ENCODE measurements at regions not wholly inside any gene's neighbourhood (a gene's known extent, or its start where the extent isn't known, plus 50 kb on each side); places are given as distances from the start of the nearest gene placed in this dataset.

GRCh38 chr16:11428623-11428953, 83.3 kb downstream of the RMI2 start:
- no peak overlapping the region for H3K27ac ChIP-seq (ENCODE audit: low read depth in 1 of 2, low read length in 2 of 2)
- H3K27me3 ChIP-seq (ENCODE audit: control insufficient read depth in 4 of 4, insufficient read depth in 4 of 4, low read length in 3 of 4), result no peaks in the 10 kb centered on the region
- H3K9me3 ChIP-seq (ENCODE audit: control insufficient read depth in 4 of 4, low read length in 3 of 4), result peaks cover 0 to 9% (median 3%) of the 10 kb centered on the region in 4 donors
- H3K9ac ChIP-seq (ENCODE audit: low read depth in 1 of 2, low read length in 2 of 2), result no peak overlapping the region
- no peak overlapping the region for H3K4me3 ChIP-seq (ENCODE audit: low read depth in 1 of 3, low read length in 3 of 3)
- no peaks in the 10 kb centered on the region for H3K4me1 ChIP-seq (ENCODE audit: control insufficient read depth in 4 of 4, insufficient read depth in 4 of 4, low read length in 3 of 4)
- no peak for TF ChIP-seq SP1 (IDR thresholded peaks at IDR 0.05)
- TF ChIP-seq, protein P1, sequence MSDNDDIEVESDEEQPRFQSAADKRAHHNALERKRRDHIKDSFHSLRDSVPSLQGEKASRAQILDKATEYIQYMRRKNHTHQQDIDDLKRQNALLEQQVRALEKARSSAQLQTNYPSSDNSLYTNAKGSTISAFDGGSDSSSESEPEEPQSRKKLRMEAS (IDR thresholded peaks at IDR 0.05), result no peak
- TF ChIP-seq, protein P2, sequence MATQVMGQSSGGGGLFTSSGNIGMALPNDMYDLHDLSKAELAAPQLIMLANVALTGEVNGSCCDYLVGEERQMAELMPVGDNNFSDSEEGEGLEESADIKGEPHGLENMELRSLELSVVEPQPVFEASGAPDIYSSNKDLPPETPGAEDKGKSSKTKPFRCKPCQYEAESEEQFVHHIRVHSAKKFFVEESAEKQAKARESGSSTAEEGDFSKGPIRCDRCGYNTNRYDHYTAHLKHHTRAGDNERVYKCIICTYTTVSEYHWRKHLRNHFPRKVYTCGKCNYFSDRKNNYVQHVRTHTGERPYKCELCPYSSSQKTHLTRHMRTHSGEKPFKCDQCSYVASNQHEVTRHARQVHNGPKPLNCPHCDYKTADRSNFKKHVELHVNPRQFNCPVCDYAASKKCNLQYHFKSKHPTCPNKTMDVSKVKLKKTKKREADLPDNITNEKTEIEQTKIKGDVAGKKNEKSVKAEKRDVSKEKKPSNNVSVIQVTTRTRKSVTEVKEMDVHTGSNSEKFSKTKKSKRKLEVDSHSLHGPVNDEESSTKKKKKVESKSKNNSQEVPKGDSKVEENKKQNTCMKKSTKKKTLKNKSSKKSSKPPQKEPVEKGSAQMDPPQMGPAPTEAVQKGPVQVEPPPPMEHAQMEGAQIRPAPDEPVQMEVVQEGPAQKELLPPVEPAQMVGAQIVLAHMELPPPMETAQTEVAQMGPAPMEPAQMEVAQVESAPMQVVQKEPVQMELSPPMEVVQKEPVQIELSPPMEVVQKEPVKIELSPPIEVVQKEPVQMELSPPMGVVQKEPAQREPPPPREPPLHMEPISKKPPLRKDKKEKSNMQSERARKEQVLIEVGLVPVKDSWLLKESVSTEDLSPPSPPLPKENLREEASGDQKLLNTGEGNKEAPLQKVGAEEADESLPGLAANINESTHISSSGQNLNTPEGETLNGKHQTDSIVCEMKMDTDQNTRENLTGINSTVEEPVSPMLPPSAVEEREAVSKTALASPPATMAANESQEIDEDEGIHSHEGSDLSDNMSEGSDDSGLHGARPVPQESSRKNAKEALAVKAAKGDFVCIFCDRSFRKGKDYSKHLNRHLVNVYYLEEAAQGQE (IDR thresholded peaks at IDR 0.05), result no peak
- no peak for TF ChIP-seq HNF4G (IDR thresholded peaks at IDR 0.05)
- DNase-seq (ENCODE audit: low spot score), result no peak
- H3K36me3 ChIP-seq (ENCODE audit: control insufficient read depth in 4 of 4, insufficient read depth in 3 of 4, low read depth in 1 of 4, low read length in 3 of 4), result no peaks in the 10 kb centered on the region
- 76% methylated on average over 4 of the region's 4 CpGs for WGBS

- Histone ChIP-seq H3K9ac (ENCODE audit: low read depth in 1 of 2, low read length in 2 of 2) (no peak overlapping the region), H3K27ac (ENCODE audit: low read depth in 1 of 2, low read length in 2 of 2) (no peak overlapping the region), H3K27me3 (ENCODE audit: control insufficient read depth in 4 of 4, insufficient read depth in 4 of 4, low read length in 3 of 4) (no peaks in the 10 kb centered on the region), H3K36me3 (ENCODE audit: control insufficient read depth in 4 of 4, insufficient read depth in 3 of 4, low read depth in 1 of 4, low read length in 3 of 4) (no peaks in the 10 kb centered on the region), H3K4me1 (ENCODE audit: control insufficient read depth in 4 of 4, insufficient read depth in 4 of 4, low read length in 3 of 4) (no peaks in the 10 kb centered on the region), H3K4me3 (ENCODE audit: low read depth in 1 of 3, low read length in 3 of 3) (no peak overlapping the region), H3K9me3 (ENCODE audit: control insufficient read depth in 4 of 4, low read length in 3 of 4) (peaks cover 0 to 9% (median 3%) of the 10 kb centered on the region in 4 donors)
- no peak for DNase-seq (ENCODE audit: low spot score)
- TF ChIP-seq HNF4A (conservative IDR thresholded peaks at IDR 0.05) (no peak), EGR1 (IDR thresholded peaks at IDR 0.05; ENCODE audit: low read depth in 2 of 2) (no peak), FOXA2 (IDR thresholded peaks at IDR 0.05) (no peak)
- TF ChIP-seq, protein P2 (IDR thresholded peaks at IDR 0.05), result no peak
- WGBS, result 75% methylated on average over 6 of the region's 6 CpGs
Observed at GRCh38 chr16:11429123-11429522, 83.9 kb downstream of the RMI2 start.

GRCh38 chr16:11429823-11430222, 84.6 kb downstream of the RMI2 start:
- DNase-seq (ENCODE audit: low spot score), result no peak
- Histone ChIP-seq H3K9me3 (ENCODE audit: control insufficient read depth in 4 of 4, low read length in 3 of 4) (peaks cover 0 to 9% (median 3%) of the 10 kb centered on the region in 4 donors), H3K9ac (ENCODE audit: low read depth in 1 of 2, low read length in 2 of 2) (no peak overlapping the region), H3K27ac (ENCODE audit: low read depth in 1 of 2, low read length in 2 of 2) (no peak overlapping the region), H3K27me3 (ENCODE audit: control insufficient read depth in 4 of 4, insufficient read depth in 4 of 4, low read length in 3 of 4) (no peaks in the 10 kb centered on the region), H3K4me3 (ENCODE audit: low read depth in 1 of 3, low read length in 3 of 3) (no peak overlapping the region), H3K4me1 (ENCODE audit: control insufficient read depth in 4 of 4, insufficient read depth in 4 of 4, low read length in 3 of 4) (no peaks in the 10 kb centered on the region), H3K36me3 (ENCODE audit: control insufficient read depth in 4 of 4, insufficient read depth in 3 of 4, low read depth in 1 of 4, low read length in 3 of 4) (no peaks in the 10 kb centered on the region)
- 60% methylated on average over 6 of the region's 6 CpGs for WGBS
- TF ChIP-seq FOXA1 (IDR thresholded peaks at IDR 0.05) (no peak), GABPA (IDR thresholded peaks at IDR 0.05 in 1 of 2, conservative IDR thresholded peaks at IDR 0.05 in 1 of 2) (no peak), HNF4A (conservative IDR thresholded peaks at IDR 0.05) (no peak), FOXA2 (IDR thresholded peaks at IDR 0.05) (no peak), YY1 (IDR thresholded peaks at IDR 0.05) (no peak), SP1 (IDR thresholded peaks at IDR 0.05) (no peak), RAD21 (IDR thresholded peaks at IDR 0.05) (no peak), NR2F2 (IDR thresholded peaks at IDR 0.05) (no peak), EGR1 (IDR thresholded peaks at IDR 0.05; ENCODE audit: low read depth in 2 of 2) (no peak), ATF3 (IDR thresholded peaks at IDR 0.05) (no peak)
- TF ChIP-seq, protein P2 (IDR thresholded peaks at IDR 0.05), result no peak
- TF ChIP-seq, protein P1 (IDR thresholded peaks at IDR 0.05), result no peak
- TF ChIP-seq, protein P3, sequence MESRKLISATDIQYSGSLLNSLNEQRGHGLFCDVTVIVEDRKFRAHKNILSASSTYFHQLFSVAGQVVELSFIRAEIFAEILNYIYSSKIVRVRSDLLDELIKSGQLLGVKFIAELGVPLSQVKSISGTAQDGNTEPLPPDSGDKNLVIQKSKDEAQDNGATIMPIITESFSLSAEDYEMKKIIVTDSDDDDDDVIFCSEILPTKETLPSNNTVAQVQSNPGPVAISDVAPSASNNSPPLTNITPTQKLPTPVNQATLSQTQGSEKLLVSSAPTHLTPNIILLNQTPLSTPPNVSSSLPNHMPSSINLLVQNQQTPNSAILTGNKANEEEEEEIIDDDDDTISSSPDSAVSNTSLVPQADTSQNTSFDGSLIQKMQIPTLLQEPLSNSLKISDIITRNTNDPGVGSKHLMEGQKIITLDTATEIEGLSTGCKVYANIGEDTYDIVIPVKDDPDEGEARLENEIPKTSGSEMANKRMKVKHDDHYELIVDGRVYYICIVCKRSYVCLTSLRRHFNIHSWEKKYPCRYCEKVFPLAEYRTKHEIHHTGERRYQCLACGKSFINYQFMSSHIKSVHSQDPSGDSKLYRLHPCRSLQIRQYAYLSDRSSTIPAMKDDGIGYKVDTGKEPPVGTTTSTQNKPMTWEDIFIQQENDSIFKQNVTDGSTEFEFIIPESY (IDR thresholded peaks at IDR 0.05), result no peak

All from liver (tissue), 7 donors.